OCI-LY3 (cell line): ENCODE measurements at regions not wholly inside any gene's neighbourhood (a gene's known extent, or its start where the extent isn't known, plus 50 kb on each side); places are given as distances from the start of the nearest gene placed in this dataset.

ENCODE experiments used
- H2AFZ ChIP-seq: fragments of 200-600, 300-600 bp; shearing (Covaris generic); 2 replicates; pipeline ENCODE4 v1.6.0; 2014; ENCODE audit warnings: antibody characterized with exemption, low read depth, low read length
- H3K27ac ChIP-seq: fragments of 200-600, 300-600 bp; sonication (generic); 2 replicates; pipeline ENCODE4 v1.5.1; 2014; ENCODE audit warnings: mild to moderate bottlenecking, low read length, moderate library complexity, mixed read lengths
- H3K27me3 ChIP-seq: fragments of 200-600, 300-600 bp; sonication (generic); 2 replicates; pipeline ENCODE4 v1.6.1; 2014; ENCODE audit warnings: low read depth, low read length, mixed read lengths
- H3K36me3 ChIP-seq: fragments of 200-600, 300-600 bp; sonication (generic); replicated peaks from 2 replicates; pipeline ENCODE3; 2014; ENCODE audit warnings: low read depth, low read length, mixed read lengths
- H3K4me1 ChIP-seq: fragments of 300-600, 200-600 bp; sonication (generic); 2 replicates; pipeline ENCODE4 v1.6.1; 2014; ENCODE audit warnings: low read length, mixed read lengths
- H3K4me2 ChIP-seq: fragments of 200-600, 300-600 bp; sonication (generic); 2 replicates; pipeline ENCODE4 v1.6.1; 2014; ENCODE audit warnings: low read length, mixed read lengths
- H3K4me3 ChIP-seq: fragments of 300-600, 200-600 bp; sonication (generic); 2 replicates; pipeline ENCODE4 v1.5.1; 2014; ENCODE audit warnings: antibody characterized with exemption, mild to moderate bottlenecking, low read length, moderate library complexity
- H3K79me2 ChIP-seq: fragments of 300-600, 200-600 bp; shearing (Covaris generic); 2 replicates; pipeline ENCODE4 v1.6.1; 2014; ENCODE audit warnings: mild to moderate bottlenecking, low read length, mixed read lengths
- H3K9ac ChIP-seq: fragments of 300-600, 200-600 bp; shearing (Covaris generic); 2 replicates; pipeline ENCODE4 v1.6.0; 2014; ENCODE audit warnings: mild to moderate bottlenecking, low read length, moderate library complexity
- H3K9me3 ChIP-seq: fragments of 200-600, 300-600 bp; shearing (Covaris generic); 2 replicates; pipeline ENCODE4 v1.6.1; 2014; ENCODE audit warnings: low read length, mixed read lengths; ENCODE audit not compliant: insufficient read depth
- H4K20me1 ChIP-seq: fragments of 200-600, 300-600 bp; sonication (generic); 2 replicates; pipeline ENCODE4 v1.6.1; 2016; ENCODE audit warnings: low read length, mixed read lengths; ENCODE audit not compliant: insufficient read depth
- CTCF ChIP-seq: fragments of 200-600, 300-600 bp; sonication (generic); IDR thresholded peaks from 2 replicates; pipeline ENCODE4 v1.5.1; 2014; ENCODE audit warnings: antibody characterized with exemption, low read length, low read depth
- EZH2phosphoT487 ChIP-seq: fragments of 200-600 bp; shearing (Covaris generic); IDR thresholded peaks from 2 replicates; pipeline ENCODE4 v1.6.1; 2018; ENCODE audit warnings: antibody characterized with exemption, mixed run types, low read depth

- H4K20me1 ChIP-seq, result no peaks in the 10 kb centered on the region
- TF ChIP-seq CTCF (no peak), EZH2phosphoT487 (no peak)
- peaks cover 28% of the 10 kb centered on the region for H3K27me3 ChIP-seq
- no peaks in the 10 kb centered on the region for H3K79me2 ChIP-seq
- no peak overlapping the region for H3K4me3 ChIP-seq
- H3K36me3 ChIP-seq, result no peaks in the 10 kb centered on the region
- H3K27ac ChIP-seq, result no peak overlapping the region
- H3K9ac ChIP-seq, result no peak overlapping the region
- no peaks in the 10 kb centered on the region for H3K4me1 ChIP-seq
- no peak overlapping the region for H3K4me2 ChIP-seq
- no peaks in the 10 kb centered on the region for H3K9me3 ChIP-seq
- no peak overlapping the region for H2AFZ ChIP-seq
Measured at GRCh38 chr19:13619203-13619632, 112.9 kb upstream of the CACNA1A start.

GRCh38 chr19:13615890-13616289 lies 109.6 kb upstream of the CACNA1A start:
- no peak overlapping the region for H3K4me2 ChIP-seq
- H4K20me1 ChIP-seq, result no peaks in the 10 kb centered on the region
- H3K36me3 ChIP-seq, result no peaks in the 10 kb centered on the region
- H3K79me2 ChIP-seq, result no peaks in the 10 kb centered on the region
- H2AFZ ChIP-seq, result no peak overlapping the region
- peaks cover 9% of the 10 kb centered on the region for H3K27me3 ChIP-seq
- no peaks in the 10 kb centered on the region for H3K4me1 ChIP-seq
- no peak overlapping the region for H3K9ac ChIP-seq
- no peak for TF ChIP-seq CTCF
- TF ChIP-seq EZH2phosphoT487, result no peak
- H3K9me3 ChIP-seq, result no peaks in the 10 kb centered on the region
- H3K4me3 ChIP-seq, result no peak overlapping the region
- H3K27ac ChIP-seq, result no peak overlapping the region

- no peak overlapping the region for H3K27ac ChIP-seq
- H3K4me2 ChIP-seq, result no peak overlapping the region
- H3K4me3 ChIP-seq, result no peak overlapping the region
- H3K36me3 ChIP-seq, result no peaks in the 10 kb centered on the region
- TF ChIP-seq EZH2phosphoT487, result no peak
- TF ChIP-seq CTCF, result no peak
- H3K9ac ChIP-seq, result no peak overlapping the region
- no peaks in the 10 kb centered on the region for H3K9me3 ChIP-seq
- H3K4me1 ChIP-seq, result no peaks in the 10 kb centered on the region; the same call in 1 of the 2 replicates
- no peaks in the 10 kb centered on the region for H4K20me1 ChIP-seq
- no peaks in the 10 kb centered on the region for H3K79me2 ChIP-seq
- H2AFZ ChIP-seq, result no peak overlapping the region
- H3K27me3 ChIP-seq, result peaks cover 9% of the 10 kb centered on the region
Measured at GRCh38 chr19:13613447-13613846, 107.2 kb upstream of the CACNA1A start.

GRCh38 chr19:13611596-13611995 lies 105.3 kb upstream of the CACNA1A start:
- TF ChIP-seq EZH2phosphoT487, result no peak
- no peak for TF ChIP-seq CTCF
- no peak overlapping the region for H3K4me2 ChIP-seq
- H3K27ac ChIP-seq, result no peak overlapping the region
- no peaks in the 10 kb centered on the region; the same call in 1 of the 2 replicates for H3K4me1 ChIP-seq
- no peaks in the 10 kb centered on the region for H3K27me3 ChIP-seq
- H4K20me1 ChIP-seq, result no peaks in the 10 kb centered on the region
- no peaks in the 10 kb centered on the region for H3K9me3 ChIP-seq
- H3K36me3 ChIP-seq, result no peaks in the 10 kb centered on the region
- no peak overlapping the region for H3K9ac ChIP-seq
- H3K79me2 ChIP-seq, result no peaks in the 10 kb centered on the region
- no peak overlapping the region for H2AFZ ChIP-seq
- H3K4me3 ChIP-seq, result no peak overlapping the region
